ENCODE measurements at regions not wholly inside any gene's neighbourhood (a gene's known extent, or its start where the extent isn't known, plus 50 kb on each side); places are given as distances from the start of the nearest gene placed in this dataset.

DNA sequence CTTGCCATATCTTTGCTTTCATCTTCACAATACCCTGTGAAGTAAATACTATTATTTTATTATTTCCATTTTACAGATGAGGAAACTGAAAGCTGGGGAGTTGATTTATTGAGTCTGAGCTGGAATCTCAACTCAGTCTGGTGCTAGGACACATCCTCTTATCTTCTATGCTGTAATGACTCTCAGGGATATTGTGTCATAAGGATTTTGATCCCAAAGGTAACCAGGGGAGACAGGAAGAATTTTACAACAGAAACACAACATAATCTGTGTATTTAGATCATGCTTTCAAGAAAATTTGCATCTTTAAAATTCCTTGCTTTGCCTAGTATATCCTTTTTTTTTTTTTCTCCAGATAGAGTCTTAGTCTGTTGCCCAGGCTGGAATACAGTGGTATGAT, 123.3 kb upstream of the BTG1 start:
- H3K4me1 ChIP-seq (ENCODE audit: control insufficient read depth in 1 of 2, insufficient read depth in 2 of 2, low read length in 2 of 2), result no peaks in the 10 kb centered on the region
- intact Hi-C loops (cut with micrococcal nuclease), result no loop called here
- H3K9me3 ChIP-seq (ENCODE audit: control insufficient read depth in 1 of 2, insufficient read depth in 1 of 2, low read depth in 1 of 2, low read length in 2 of 2), result no peaks in the 10 kb centered on the region
- H3K4me3 ChIP-seq (replicated peaks in 1 of 2; ENCODE audit: low read depth in 1 of 2, low read length in 2 of 2), result no peak overlapping the region
- H3K27ac ChIP-seq (ENCODE audit: low read depth, low read length), result no peak overlapping the region
- H3K27me3 ChIP-seq (ENCODE audit: insufficient read depth, low read length), result no peaks in the 10 kb centered on the region
- no peaks in the 10 kb centered on the region for H3K9me2 ChIP-seq (ENCODE audit: insufficient read depth)
- POLR2A ChIA-PET, result no interaction called here
- no peaks in the 10 kb centered on the region for H3K36me3 ChIP-seq (ENCODE audit: control insufficient read depth in 1 of 2, insufficient read depth in 2 of 2, low read length in 2 of 2)
- H3K79me2 ChIP-seq (ENCODE audit: insufficient read depth, low read length), result no peaks in the 10 kb centered on the region
- H2AFZ ChIP-seq (ENCODE audit: low read depth, low read length, poor library complexity, severe bottlenecking), result no peak overlapping the region
- RAD21 ChIA-PET (ENCODE audit: low non-redundant PET in 1 of 2, low total read pairs in 2 of 2, uncharacterized antibody in 2 of 2, unreplicated experiment in 2 of 2), result no interaction called here
- TF ChIP-seq TCF7L2 (IDR thresholded peaks at IDR 0.05; ENCODE audit: borderline replicate concordance, extremely low read depth, insufficient read depth, insufficient read length) (no peak), POLR2A (IDR thresholded peaks at IDR 0.05; ENCODE audit: borderline replicate concordance, extremely low read depth, insufficient read depth, insufficient read length) (no peak), CBX3 (IDR thresholded peaks at IDR 0.05; ENCODE audit: low read depth) (no peak), JUND (IDR thresholded peaks at IDR 0.05) (no peak), SP1 (IDR thresholded peaks at IDR 0.05; ENCODE audit: low read depth) (no peak), EZH2phosphoT487 (IDR thresholded peaks at IDR 0.05; ENCODE audit: borderline replicate concordance) (no peak), YY1 (IDR thresholded peaks at IDR 0.05; ENCODE audit: extremely low read depth, insufficient replicate concordance, low read depth, low read length) (no peak)
- TF ChIP-seq, protein P1, sequence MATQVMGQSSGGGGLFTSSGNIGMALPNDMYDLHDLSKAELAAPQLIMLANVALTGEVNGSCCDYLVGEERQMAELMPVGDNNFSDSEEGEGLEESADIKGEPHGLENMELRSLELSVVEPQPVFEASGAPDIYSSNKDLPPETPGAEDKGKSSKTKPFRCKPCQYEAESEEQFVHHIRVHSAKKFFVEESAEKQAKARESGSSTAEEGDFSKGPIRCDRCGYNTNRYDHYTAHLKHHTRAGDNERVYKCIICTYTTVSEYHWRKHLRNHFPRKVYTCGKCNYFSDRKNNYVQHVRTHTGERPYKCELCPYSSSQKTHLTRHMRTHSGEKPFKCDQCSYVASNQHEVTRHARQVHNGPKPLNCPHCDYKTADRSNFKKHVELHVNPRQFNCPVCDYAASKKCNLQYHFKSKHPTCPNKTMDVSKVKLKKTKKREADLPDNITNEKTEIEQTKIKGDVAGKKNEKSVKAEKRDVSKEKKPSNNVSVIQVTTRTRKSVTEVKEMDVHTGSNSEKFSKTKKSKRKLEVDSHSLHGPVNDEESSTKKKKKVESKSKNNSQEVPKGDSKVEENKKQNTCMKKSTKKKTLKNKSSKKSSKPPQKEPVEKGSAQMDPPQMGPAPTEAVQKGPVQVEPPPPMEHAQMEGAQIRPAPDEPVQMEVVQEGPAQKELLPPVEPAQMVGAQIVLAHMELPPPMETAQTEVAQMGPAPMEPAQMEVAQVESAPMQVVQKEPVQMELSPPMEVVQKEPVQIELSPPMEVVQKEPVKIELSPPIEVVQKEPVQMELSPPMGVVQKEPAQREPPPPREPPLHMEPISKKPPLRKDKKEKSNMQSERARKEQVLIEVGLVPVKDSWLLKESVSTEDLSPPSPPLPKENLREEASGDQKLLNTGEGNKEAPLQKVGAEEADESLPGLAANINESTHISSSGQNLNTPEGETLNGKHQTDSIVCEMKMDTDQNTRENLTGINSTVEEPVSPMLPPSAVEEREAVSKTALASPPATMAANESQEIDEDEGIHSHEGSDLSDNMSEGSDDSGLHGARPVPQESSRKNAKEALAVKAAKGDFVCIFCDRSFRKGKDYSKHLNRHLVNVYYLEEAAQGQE (IDR thresholded peaks at IDR 0.05; ENCODE audit: low read depth), result no peak
- H4K20me1 ChIP-seq (ENCODE audit: insufficient read depth), result no peaks in the 10 kb centered on the region
- no TSS peak for BruUV-seq (replicated peaks)
- CTCF ChIA-PET, result no interaction called here
- H3K4me2 ChIP-seq (ENCODE audit: low read length), result no peak overlapping the region
- ATAC-seq (no peak), DNase-seq (ENCODE audit: low read depth, low spot score) (no peak)
- H3K9ac ChIP-seq (ENCODE audit: low read length), result no peak overlapping the region

Data from HCT116 (cell line).